HL-60 (cell line): ENCODE measurements at regions not wholly inside any gene's neighbourhood (a gene's known extent, or its start where the extent isn't known, plus 50 kb on each side); places are given as distances from the start of the nearest gene placed in this dataset.
"Not testable (repeated sequence)": the region's sequence is repeated elsewhere in the genome, so short reads cannot be mapped to it uniquely, and the experiment has no call there.

ENCODE experiments used
- DNase-seq, 2 experiments: peaks; one replicate each; pipeline ENCODE4 v3.0.0-alpha.2; 2010 to 2020; ENCODE audit warnings: low read depth in 1 of 2, low spot score in 1 of 2
- H3K27ac ChIP-seq: fragments of 250-450 bp; sonication (Bioruptor Pico); replicated peaks from 2 replicates; pipeline ENCODE4 v1.5.1; 2020; ENCODE audit warnings: mild to moderate bottlenecking, moderate library complexity
- H3K27me3 ChIP-seq: fragments of 250-450 bp; sonication (Bioruptor Pico); 2 replicates; pipeline ENCODE4 v1.5.1; 2021; ENCODE audit warnings: mild to moderate bottlenecking, moderate library complexity; ENCODE audit not compliant: insufficient read depth, poor library complexity, severe bottlenecking
- H3K4me3 ChIP-seq: replicated peaks from 2 replicates; pipeline ENCODE4 v1.5.1; 2011; ENCODE audit warnings: mild to moderate bottlenecking, control low read depth, low read length; ENCODE audit not compliant: insufficient read depth
- CTCF ChIP-seq: IDR thresholded peaks from one replicate; pipeline ENCODE4 v1.5.1; 2011; ENCODE audit warnings: low read length, control low read depth, inconsistent platforms; ENCODE audit not compliant: insufficient read depth
- GABPA ChIP-seq: IDR thresholded peaks from 2 replicates; pipeline ENCODE4 v1.6.1; 2012; ENCODE audit warnings: low read depth
- POLR2AphosphoS5 ChIP-seq: IDR thresholded peaks from 2 replicates; pipeline ENCODE4 v1.6.1; 2012; ENCODE audit warnings: low read depth
- SPI1 ChIP-seq: IDR thresholded peaks from 2 replicates; pipeline ENCODE4 v1.6.1; 2012; ENCODE audit warnings: low read depth, mild to moderate bottlenecking, borderline replicate concordance
- TF ChIP-seq, protein P1 (sequence below): IDR thresholded peaks from 2 replicates; pipeline ENCODE4 v1.6.1; 2012; ENCODE audit warnings: low read depth; ENCODE audit not compliant: insufficient replicate concordance

DNA sequence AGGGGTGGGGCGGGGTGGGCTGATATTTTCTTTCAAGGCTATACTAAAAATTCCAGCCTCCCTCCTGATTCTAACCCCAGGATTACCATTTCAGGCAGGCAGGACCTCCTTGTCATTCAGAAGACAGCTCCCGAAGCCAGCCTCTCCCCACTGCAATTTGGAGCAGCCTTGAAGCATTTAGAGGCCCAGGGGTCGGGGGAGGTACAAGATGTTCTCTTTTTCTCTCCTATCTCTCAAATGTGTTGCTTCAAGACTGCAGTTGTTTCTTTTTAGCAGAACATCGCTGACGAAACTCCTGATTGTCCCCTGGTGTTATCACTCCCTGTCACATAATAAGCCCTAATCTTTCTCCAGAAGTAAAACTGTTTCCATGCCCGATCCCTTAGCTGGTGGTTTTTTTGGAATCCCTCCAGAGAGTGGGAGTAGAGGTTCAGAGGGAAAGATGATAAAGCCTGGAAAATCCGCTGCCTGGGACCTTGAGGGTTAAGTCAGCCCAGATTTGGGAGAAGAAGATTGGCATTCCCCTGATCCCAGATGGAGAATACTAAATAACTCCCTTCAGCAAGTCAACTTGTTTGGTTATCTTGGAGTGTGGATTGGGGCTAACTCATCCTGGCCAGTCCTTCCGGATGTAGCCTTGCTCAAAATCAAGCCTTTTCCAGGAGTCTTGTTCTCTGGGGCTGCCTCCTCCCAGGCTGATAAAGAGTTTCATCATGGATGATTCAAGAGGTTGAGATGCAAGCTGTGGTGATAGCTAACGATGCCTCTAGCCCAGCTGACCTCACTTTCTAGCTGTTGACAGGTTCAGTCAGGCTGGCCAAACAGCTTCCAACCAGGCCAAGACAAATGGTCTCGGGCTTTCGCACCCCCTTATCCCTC lies 71.3 kb downstream of the SOX9 start:
- no peak overlapping the region for H3K4me3 ChIP-seq
- no peaks in the 10 kb centered on the region for H3K27me3 ChIP-seq
- TF ChIP-seq GABPA (no peak), POLR2AphosphoS5 (no peak), CTCF (no peak), SPI1 (no peak)
- TF ChIP-seq, protein P1, sequence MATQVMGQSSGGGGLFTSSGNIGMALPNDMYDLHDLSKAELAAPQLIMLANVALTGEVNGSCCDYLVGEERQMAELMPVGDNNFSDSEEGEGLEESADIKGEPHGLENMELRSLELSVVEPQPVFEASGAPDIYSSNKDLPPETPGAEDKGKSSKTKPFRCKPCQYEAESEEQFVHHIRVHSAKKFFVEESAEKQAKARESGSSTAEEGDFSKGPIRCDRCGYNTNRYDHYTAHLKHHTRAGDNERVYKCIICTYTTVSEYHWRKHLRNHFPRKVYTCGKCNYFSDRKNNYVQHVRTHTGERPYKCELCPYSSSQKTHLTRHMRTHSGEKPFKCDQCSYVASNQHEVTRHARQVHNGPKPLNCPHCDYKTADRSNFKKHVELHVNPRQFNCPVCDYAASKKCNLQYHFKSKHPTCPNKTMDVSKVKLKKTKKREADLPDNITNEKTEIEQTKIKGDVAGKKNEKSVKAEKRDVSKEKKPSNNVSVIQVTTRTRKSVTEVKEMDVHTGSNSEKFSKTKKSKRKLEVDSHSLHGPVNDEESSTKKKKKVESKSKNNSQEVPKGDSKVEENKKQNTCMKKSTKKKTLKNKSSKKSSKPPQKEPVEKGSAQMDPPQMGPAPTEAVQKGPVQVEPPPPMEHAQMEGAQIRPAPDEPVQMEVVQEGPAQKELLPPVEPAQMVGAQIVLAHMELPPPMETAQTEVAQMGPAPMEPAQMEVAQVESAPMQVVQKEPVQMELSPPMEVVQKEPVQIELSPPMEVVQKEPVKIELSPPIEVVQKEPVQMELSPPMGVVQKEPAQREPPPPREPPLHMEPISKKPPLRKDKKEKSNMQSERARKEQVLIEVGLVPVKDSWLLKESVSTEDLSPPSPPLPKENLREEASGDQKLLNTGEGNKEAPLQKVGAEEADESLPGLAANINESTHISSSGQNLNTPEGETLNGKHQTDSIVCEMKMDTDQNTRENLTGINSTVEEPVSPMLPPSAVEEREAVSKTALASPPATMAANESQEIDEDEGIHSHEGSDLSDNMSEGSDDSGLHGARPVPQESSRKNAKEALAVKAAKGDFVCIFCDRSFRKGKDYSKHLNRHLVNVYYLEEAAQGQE: no peak
- no peak overlapping the region for H3K27ac ChIP-seq
- DNase-seq: no peak

DNA sequence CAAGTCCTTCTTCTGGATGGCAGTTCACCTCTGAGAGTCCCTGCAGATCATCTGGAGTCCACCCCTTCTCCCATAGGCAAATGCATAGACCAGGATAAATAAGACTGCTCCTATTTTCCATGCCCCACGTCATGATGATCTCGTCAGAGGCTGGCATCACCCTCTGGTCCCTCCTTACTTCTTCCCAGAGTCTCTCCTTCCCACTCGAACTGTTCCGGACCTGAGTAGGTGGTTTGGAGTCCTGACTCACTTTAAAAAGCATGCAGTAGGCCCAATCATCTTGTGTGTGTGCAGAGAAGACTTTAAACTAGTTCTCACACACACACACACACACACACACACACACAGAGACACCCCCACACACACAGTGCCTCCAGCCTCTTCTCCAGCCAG lies 72.0 kb downstream of the SOX9 start:
- no peaks in the 10 kb centered on the region for H3K27me3 ChIP-seq
- H3K4me3 ChIP-seq: no peak overlapping the region
- no peak overlapping the region for H3K27ac ChIP-seq
- no peak for DNase-seq
- no peak for TF ChIP-seq GABPA
- TF ChIP-seq, protein P1: no peak
- TF ChIP-seq SPI1: no peak
- TF ChIP-seq CTCF: no peak
- TF ChIP-seq POLR2AphosphoS5: no peak

DNA sequence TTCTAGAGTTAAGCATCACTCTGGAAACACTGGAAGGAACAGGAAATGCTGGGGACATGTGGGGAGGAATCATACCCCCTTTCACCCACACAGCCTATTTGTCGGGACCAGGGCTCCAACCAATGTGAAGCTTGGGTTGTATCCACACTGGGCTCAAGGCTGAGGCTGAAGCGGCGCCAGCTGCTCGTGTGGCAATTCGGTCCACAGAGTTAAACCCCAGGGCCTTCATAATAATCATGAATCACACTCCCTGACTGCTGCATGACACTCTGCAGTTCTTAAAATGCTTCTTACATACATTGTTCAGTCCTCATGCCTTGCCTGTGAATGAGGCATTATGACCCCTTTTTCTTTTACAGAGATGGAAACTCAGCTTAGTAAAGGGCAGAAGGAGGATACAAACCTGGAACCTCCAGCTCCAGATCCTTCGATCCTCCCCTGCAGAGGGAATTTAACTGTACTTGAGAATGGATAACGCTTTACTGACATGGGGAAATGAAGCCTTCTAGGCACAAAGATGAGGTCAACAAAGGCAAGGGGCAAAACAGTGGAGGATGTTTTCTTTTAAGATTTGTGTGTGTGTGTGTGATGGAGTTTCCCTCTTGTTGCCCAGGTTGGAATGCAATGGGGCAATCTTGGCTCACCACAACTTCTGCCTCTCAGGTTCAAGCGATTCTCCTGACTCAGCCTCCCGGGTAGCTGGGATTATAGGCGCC lies 72.7 kb downstream of the SOX9 start:
- TF ChIP-seq SPI1 (no peak), GABPA (no peak), CTCF (no peak), POLR2AphosphoS5 (no peak)
- TF ChIP-seq, protein P1: no peak
- no peak overlapping the region for H3K27ac ChIP-seq
- no peak overlapping the region for H3K4me3 ChIP-seq
- DNase-seq: no peak
- H3K27me3 ChIP-seq: no peaks in the 10 kb centered on the region

DNA sequence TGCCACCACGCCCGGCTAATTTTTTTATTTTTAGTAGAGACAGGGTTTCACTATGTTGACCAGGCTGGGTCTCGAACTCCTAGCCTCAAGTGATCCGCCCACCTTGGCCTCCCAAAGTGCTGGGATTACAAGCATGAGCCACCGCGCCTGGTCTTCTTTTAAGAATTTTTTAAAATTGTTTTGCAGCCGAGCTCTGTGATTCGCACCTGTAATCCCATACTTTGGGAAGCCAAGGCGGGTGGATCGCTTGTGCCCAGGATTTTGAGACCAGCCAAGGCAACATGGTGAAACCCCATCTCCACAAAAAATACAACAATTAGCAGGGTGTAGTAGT lies 73.3 kb downstream of the SOX9 start:
- DNase-seq, H3K27me3 ChIP-seq, H3K27ac ChIP-seq, H3K4me3 ChIP-seq: not testable (repeated sequence)
